Neuronal stem cell (in vitro differentiated cells): ENCODE measurements at regions not wholly inside any gene's neighbourhood (a gene's known extent, or its start where the extent isn't known, plus 50 kb on each side); places are given as distances from the start of the nearest gene placed in this dataset.
"Not testable (repeated sequence)": the region's sequence is repeated elsewhere in the genome, so short reads cannot be mapped to it uniquely, and the experiment has no call there.

Experiments
- DNase-seq: peaks from one replicate; pipeline ENCODE4 v3.0.0-alpha.2; 2013; ENCODE audit warnings: low spot score
- H2AFZ ChIP-seq: one replicate; pipeline ENCODE4 v1.6.1; 2013; ENCODE audit warnings: mild to moderate bottlenecking, low read length, inconsistent platforms
- H2AK5ac ChIP-seq: 2 replicates; pipeline ENCODE4 v1.6.1; 2013; ENCODE audit warnings: low read depth, mild to moderate bottlenecking, inconsistent platforms, low read length, moderate library complexity, mixed read lengths
- H2BK120ac ChIP-seq: 2 replicates; pipeline ENCODE4 v1.6.1; 2013; ENCODE audit warnings: low read depth, mild to moderate bottlenecking, inconsistent platforms, low read length, moderate library complexity, mixed read lengths
- H2BK12ac ChIP-seq: one replicate; pipeline ENCODE4 v1.6.1; 2013; ENCODE audit warnings: low read length, inconsistent platforms
- H2BK15ac ChIP-seq: 2 replicates; pipeline ENCODE4 v1.6.1; 2013; ENCODE audit warnings: mild to moderate bottlenecking, low read length, inconsistent platforms, mixed read lengths
- H2BK5ac ChIP-seq: one replicate; pipeline ENCODE4 v1.6.1; 2013; ENCODE audit warnings: inconsistent platforms, mild to moderate bottlenecking, low read length, moderate library complexity
- H3K14ac ChIP-seq: one replicate; pipeline ENCODE4 v1.6.1; 2013; ENCODE audit warnings: low read length, inconsistent platforms
- H3K18ac ChIP-seq: 2 replicates; pipeline ENCODE4 v1.6.1; 2013; ENCODE audit warnings: low read length, inconsistent platforms
- H3K23ac ChIP-seq: 2 replicates; pipeline ENCODE4 v1.6.1; 2013; ENCODE audit warnings: low read depth, mild to moderate bottlenecking, mixed read lengths, low read length, inconsistent platforms; ENCODE audit not compliant: poor library complexity
- H3K27ac ChIP-seq: replicated peaks from 3 replicates; pipeline ENCODE4 v1.5.1; 2013; ENCODE audit warnings: low read length, inconsistent platforms
- H3K27me3 ChIP-seq, 3 experiments: 2 replicates each; pipeline ENCODE4 v1.6.1; 2013; ENCODE audit warnings: low read length in 3 of 3, mild to moderate bottlenecking in 2 of 3, inconsistent platforms in 1 of 3, low read depth in 1 of 3, mixed read lengths in 1 of 3, moderate library complexity in 1 of 3; ENCODE audit not compliant: control insufficient read depth in 3 of 3, insufficient read depth in 3 of 3
- H3K36me3 ChIP-seq, 2 donors: replicated peaks in 1 of 2; 2 replicates each; pipeline ENCODE4 v1.6.1; 2013; ENCODE audit warnings: low read length in 2 of 2; ENCODE audit not compliant: control insufficient read depth in 2 of 2, insufficient read depth in 2 of 2
- H3K4ac ChIP-seq: 2 replicates; pipeline ENCODE4 v1.6.1; 2013; ENCODE audit warnings: inconsistent platforms, mild to moderate bottlenecking, low read length, moderate library complexity
- H3K4me1 ChIP-seq, 2 donors: 1 replicate in 1 of 2; 2 replicates in 1 of 2; pipeline ENCODE4 v1.6.1; 2013; ENCODE audit warnings: low read length in 2 of 2, low read depth in 1 of 2; ENCODE audit not compliant: control insufficient read depth in 2 of 2, insufficient read depth in 1 of 2
- H3K4me2 ChIP-seq: one replicate; pipeline ENCODE4 v1.6.1; 2013; ENCODE audit warnings: mild to moderate bottlenecking, low read length, inconsistent platforms; ENCODE audit not compliant: insufficient read depth, poor library complexity, severe bottlenecking
- H3K4me3 ChIP-seq, 2 donors: 2 replicates each; pipeline ENCODE4 v1.5.1; 2013; ENCODE audit warnings: low read length in 2 of 2, mild to moderate bottlenecking in 2 of 2, inconsistent platforms in 1 of 2, moderate library complexity in 1 of 2
- H3K79me1 ChIP-seq: one replicate; pipeline ENCODE4 v1.6.1; 2013; ENCODE audit warnings: low read depth, mild to moderate bottlenecking, inconsistent platforms, low read length, moderate library complexity
- H3K9ac ChIP-seq: one replicate; pipeline ENCODE4 v1.6.1; 2013; ENCODE audit warnings: mild to moderate bottlenecking, low read depth, low read length, inconsistent platforms; ENCODE audit not compliant: poor library complexity
- H3K9me3 ChIP-seq, 2 donors: replicated peaks in 1 of 2; 2 replicates each; pipeline versions ENCODE3 to v1.6.1; 2013; ENCODE audit warnings: low read length in 2 of 2, mild to moderate bottlenecking in 2 of 2, inconsistent platforms in 1 of 2, low read depth in 1 of 2, mixed read lengths in 1 of 2, moderate library complexity in 1 of 2; ENCODE audit not compliant: control insufficient read depth in 2 of 2, insufficient read depth in 1 of 2
- H4K8ac ChIP-seq: one replicate; pipeline ENCODE4 v1.6.1; 2013; ENCODE audit warnings: low read depth, mild to moderate bottlenecking, inconsistent platforms, low read length, moderate library complexity
- H4K91ac ChIP-seq: one replicate; pipeline ENCODE4 v1.6.1; 2013; ENCODE audit warnings: low read length, low read depth, mild to moderate bottlenecking, inconsistent platforms; ENCODE audit not compliant: poor library complexity
- WGBS, 2 donors: extraction: QIAGEN DNeasy Blood & Tissue Kit; methylation state at CpG; one replicate each; pipeline ENCODE4 v1.1.7; 2013; ENCODE audit warnings: missing lambda C conversion rate in 2 of 2, mixed read lengths in 1 of 2; ENCODE audit not compliant: insufficient read length in 2 of 2, insufficient replicate concordance in 1 of 2; ENCODE audit errors: extremely low coverage in 2 of 2; 5-methylcytosine and 5-hydroxymethylcytosine counted together

DNA sequence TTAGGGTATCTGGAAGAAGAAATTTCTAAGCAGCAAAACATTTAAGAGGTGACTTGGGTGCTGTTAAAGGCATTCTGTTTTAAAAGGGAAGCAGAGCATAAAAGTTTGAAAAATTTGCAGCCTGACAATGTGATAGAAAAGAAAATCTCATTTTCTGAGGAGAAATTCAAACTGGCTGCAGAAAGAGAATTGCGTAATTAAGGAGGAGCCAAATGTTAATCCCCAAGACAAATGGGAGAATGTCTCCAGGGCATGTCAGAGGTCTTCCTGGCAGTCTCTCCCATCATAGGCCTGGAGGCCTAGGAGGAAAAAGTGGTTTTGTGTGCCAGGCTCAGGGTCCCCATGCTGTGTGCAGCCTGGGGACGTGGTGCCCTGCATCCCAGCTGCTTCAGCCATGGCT, 230.6 kb downstream of the TAF11L14 start:
- WGBS, 2 donors, result no CpG with 5 or more reads among the region's 2 CpGs
- H2BK120ac ChIP-seq, H3K4me3 ChIP-seq, H3K4me2 ChIP-seq, H3K36me3 ChIP-seq, H3K18ac ChIP-seq, H3K9ac ChIP-seq, H3K9me3 ChIP-seq, H2AFZ ChIP-seq, H2BK5ac ChIP-seq, H2BK12ac ChIP-seq, DNase-seq, H3K14ac ChIP-seq, H4K8ac ChIP-seq, H3K4ac ChIP-seq, H3K23ac ChIP-seq, H2BK15ac ChIP-seq, H3K79me1 ChIP-seq, H2AK5ac ChIP-seq, H3K27ac ChIP-seq, H3K4me1 ChIP-seq, H4K91ac ChIP-seq, H3K27me3 ChIP-seq: not testable (repeated sequence)

DNA sequence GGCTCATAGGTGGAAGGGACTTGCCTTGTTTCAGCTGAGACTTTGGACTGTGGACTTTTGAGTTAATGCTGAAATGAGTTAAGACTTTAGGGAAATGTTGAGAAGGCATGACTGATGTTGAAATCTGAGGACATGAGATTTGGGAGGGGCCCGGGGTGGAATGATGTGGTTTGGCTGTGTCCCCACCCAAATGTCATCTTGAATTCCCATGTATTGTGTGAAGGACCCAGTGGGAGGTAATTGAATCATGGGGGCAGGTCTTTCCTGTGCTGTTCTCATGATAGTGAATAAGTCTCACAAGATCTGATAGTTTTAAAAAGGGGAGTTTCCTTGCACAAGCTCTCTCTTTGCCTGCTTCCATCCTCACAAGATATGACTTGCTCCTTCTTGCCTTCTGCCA, 231.7 kb downstream of the TAF11L14 start:
- H4K8ac ChIP-seq, H2AK5ac ChIP-seq, H3K4me3 ChIP-seq, DNase-seq, H2AFZ ChIP-seq, H3K36me3 ChIP-seq, H3K27ac ChIP-seq, H3K79me1 ChIP-seq, H2BK5ac ChIP-seq, H2BK120ac ChIP-seq, H3K18ac ChIP-seq, H3K23ac ChIP-seq, H4K91ac ChIP-seq, H3K4me1 ChIP-seq, H3K9ac ChIP-seq, H3K27me3 ChIP-seq, H2BK12ac ChIP-seq, H3K4me2 ChIP-seq, H3K4ac ChIP-seq, H2BK15ac ChIP-seq, H3K9me3 ChIP-seq, H3K14ac ChIP-seq: not testable (repeated sequence)
- WGBS, 2 donors, result no CpG with 5 or more reads among the region's 1 CpG

DNA sequence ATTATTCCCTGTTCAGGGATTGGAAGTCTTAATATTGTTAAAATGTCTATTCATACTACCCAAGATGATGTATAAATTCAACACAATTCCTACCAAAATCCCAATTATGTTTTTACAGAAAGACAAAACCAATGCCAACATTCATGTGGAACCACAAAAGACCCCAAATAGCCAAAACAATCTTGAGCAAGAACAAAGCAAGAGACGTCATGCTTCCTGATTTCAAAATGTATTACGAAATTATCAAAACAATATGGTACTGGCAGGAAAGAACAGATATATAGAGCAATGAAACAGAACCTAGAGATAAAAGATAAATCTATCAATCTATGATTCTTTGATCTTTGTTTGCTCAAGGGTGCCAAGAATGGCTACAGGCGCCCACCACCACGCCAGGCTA, 237.9 kb downstream of the TAF11L14 start:
- Histone ChIP-seq H4K8ac (no peak overlapping the region), H3K4me3 (no peak overlapping the region), H3K14ac (no peak overlapping the region), H2AFZ (no peak overlapping the region), H4K91ac (no peak overlapping the region), H3K23ac (no peak overlapping the region), H2BK12ac (no peak overlapping the region), H2BK5ac (no peak overlapping the region), H3K4ac (no peak overlapping the region), H3K36me3 (no peaks in the 10 kb centered on the region), H2BK15ac (no peak overlapping the region), H2AK5ac (no peak overlapping the region), H3K27me3 (no peaks in the 10 kb centered on the region), H2BK120ac (no peak overlapping the region), H3K9me3 (no peaks in the 10 kb centered on the region), H3K18ac (no peak overlapping the region), H3K79me1 (no peaks in the 10 kb centered on the region), H3K4me2 (no peak overlapping the region), H3K27ac (no peak overlapping the region), H3K9ac (no peak overlapping the region), H3K4me1 (no peaks in the 10 kb centered on the region)
- no CpG with 5 or more reads among the region's 4 CpGs for WGBS, 2 donors
- no peak for DNase-seq

DNA sequence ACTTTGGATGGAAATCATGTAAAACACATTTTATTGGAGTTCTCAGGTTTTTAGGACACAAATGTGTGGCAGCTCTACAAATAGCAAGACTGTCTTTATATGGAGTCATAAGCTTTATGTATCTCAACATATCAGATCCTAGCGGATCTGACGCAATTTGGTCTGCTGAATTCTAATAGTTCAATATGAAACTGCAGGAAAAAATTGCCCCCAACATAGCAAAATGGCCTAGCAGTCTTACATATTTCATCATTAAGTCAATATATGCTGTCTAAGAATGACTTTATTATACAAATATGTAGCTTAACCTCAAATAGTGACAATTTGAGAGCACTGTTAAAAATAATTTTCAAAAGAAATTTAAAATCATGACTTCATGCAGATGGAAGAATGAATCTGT, 244.3 kb downstream of the TAF11L14 start:
- no peak overlapping the region for H3K9ac ChIP-seq

More for the DNA sequence above, 244.3 kb downstream of the TAF11L14 start:
- Histone ChIP-seq H3K4me3 (no peak overlapping the region), H4K8ac (no peak overlapping the region), H3K79me1 (no peaks in the 10 kb centered on the region), H3K27me3 (no peaks in the 10 kb centered on the region), H3K4me1 (no peaks in the 10 kb centered on the region), H3K18ac (no peak overlapping the region), H3K23ac (no peak overlapping the region), H4K91ac (no peak overlapping the region), H2AFZ (no peak overlapping the region), H3K36me3 (no peaks in the 10 kb centered on the region), H3K9me3 (no peaks in the 10 kb centered on the region), H3K4ac (no peak overlapping the region), H3K14ac (no peak overlapping the region), H2BK120ac (no peak overlapping the region), H2BK15ac (no peak overlapping the region), H3K4me2 (no peak overlapping the region), H3K27ac (no peak overlapping the region), H2BK5ac (no peak overlapping the region), H2AK5ac (no peak overlapping the region), H2BK12ac (no peak overlapping the region)
- no peak for DNase-seq
- WGBS, 2 donors, result no CpG with 5 or more reads among the region's 2 CpGs
